ENCODE measurements at regions not wholly inside any gene's neighbourhood (a gene's known extent, or its start where the extent isn't known, plus 50 kb on each side); places are given as distances from the start of the nearest gene placed in this dataset.

DNA sequence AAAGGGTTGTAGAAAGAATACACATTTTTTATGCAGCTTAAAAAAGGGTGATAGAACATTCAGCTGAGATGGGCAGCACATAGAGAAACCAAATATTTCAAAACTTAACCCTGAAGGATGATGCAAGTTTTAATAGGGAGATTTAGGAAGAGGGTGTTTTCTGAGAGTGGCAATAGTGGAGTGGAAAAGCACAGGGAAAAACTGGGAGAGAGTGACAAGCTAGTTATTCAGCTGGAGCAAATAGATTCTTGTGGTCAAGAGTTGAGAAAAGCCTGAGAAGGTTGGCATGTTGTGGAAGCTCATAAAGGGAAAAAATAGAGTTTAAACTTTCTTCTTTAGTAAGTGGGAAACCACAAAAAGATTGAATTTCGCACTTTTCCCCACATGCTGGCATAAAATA, 359.6 kb upstream of the PITX2 start:
- TF ChIP-seq, protein P1, sequence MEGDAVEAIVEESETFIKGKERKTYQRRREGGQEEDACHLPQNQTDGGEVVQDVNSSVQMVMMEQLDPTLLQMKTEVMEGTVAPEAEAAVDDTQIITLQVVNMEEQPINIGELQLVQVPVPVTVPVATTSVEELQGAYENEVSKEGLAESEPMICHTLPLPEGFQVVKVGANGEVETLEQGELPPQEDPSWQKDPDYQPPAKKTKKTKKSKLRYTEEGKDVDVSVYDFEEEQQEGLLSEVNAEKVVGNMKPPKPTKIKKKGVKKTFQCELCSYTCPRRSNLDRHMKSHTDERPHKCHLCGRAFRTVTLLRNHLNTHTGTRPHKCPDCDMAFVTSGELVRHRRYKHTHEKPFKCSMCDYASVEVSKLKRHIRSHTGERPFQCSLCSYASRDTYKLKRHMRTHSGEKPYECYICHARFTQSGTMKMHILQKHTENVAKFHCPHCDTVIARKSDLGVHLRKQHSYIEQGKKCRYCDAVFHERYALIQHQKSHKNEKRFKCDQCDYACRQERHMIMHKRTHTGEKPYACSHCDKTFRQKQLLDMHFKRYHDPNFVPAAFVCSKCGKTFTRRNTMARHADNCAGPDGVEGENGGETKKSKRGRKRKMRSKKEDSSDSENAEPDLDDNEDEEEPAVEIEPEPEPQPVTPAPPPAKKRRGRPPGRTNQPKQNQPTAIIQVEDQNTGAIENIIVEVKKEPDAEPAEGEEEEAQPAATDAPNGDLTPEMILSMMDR (IDR thresholded peaks at IDR 0.05; ENCODE audit: poor library complexity, severe bottlenecking) = no peak
- no peak for TF ChIP-seq MXI1 (conservative IDR thresholded peaks at IDR 0.05; ENCODE audit: poor library complexity, severe bottlenecking)
- no peak for TF ChIP-seq POLR2AphosphoS5 (IDR thresholded peaks at IDR 0.05)
- no peak for TF ChIP-seq TAF1 (IDR thresholded peaks at IDR 0.05; ENCODE audit: low read depth)
- TF ChIP-seq RAD21 (conservative IDR thresholded peaks at IDR 0.05) = no peak
- no peak for TF ChIP-seq EP300 (conservative IDR thresholded peaks at IDR 0.05; ENCODE audit: poor library complexity, severe bottlenecking)
- no peak for TF ChIP-seq EZH2 (IDR thresholded peaks at IDR 0.05; ENCODE audit: borderline replicate concordance, insufficient read depth, low read length, poor library complexity, severe bottlenecking)
